Ascending aorta (tissue), 2 donors: ENCODE measurements at regions not wholly inside any gene's neighbourhood (a gene's known extent, or its start where the extent isn't known, plus 50 kb on each side); places are given as distances from the start of the nearest gene placed in this dataset.

Source experiments
- DNase-seq, 2 donors: peaks; one replicate each; pipeline ENCODE4 v3.0.0-alpha.2; 2019; ENCODE audit warnings: low spot score in 2 of 2
- H3K27ac ChIP-seq, 2 donors: fragments of 200-600 bp; sonication (generic); one replicate each; pipeline ENCODE4 v1.5.1; 2016 to 2017; ENCODE audit warnings: mild to moderate bottlenecking in 1 of 2
- H3K27me3 ChIP-seq: fragments of 200-600 bp; sonication (generic); one replicate; pipeline ENCODE4 v1.5.1; 2017
- H3K36me3 ChIP-seq, 2 donors: fragments of 200-600 bp; sonication (generic); one replicate each; pipeline ENCODE4 v1.5.1; 2016
- H3K4me1 ChIP-seq, 2 donors: fragments of 200-600 bp; sonication (generic); one replicate each; pipeline ENCODE4 v1.5.1; 2016 to 2017; ENCODE audit warnings: mild to moderate bottlenecking in 1 of 2
- H3K4me3 ChIP-seq, 2 donors: fragments of 200-600 bp; sonication (generic); one replicate each; pipeline ENCODE4 v1.5.1; 2016 to 2017; ENCODE audit warnings: mild to moderate bottlenecking in 1 of 2
- H3K9me3 ChIP-seq, 2 donors: fragments of 200-600 bp; sonication (generic); one replicate each; pipeline ENCODE4 v1.5.1; 2016
- CTCF ChIP-seq, 3 experiments: fragments of 200-600 bp in 2 of 3; fragments of 450-650 bp in 1 of 3; sonication (generic) in 2 of 3; IDR thresholded peaks; one replicate each; pipeline ENCODE4 v1.5.1; 2016 to 2019; ENCODE audit warnings: antibody characterized with exemption in 3 of 3, mild to moderate bottlenecking in 1 of 3, moderate library complexity in 1 of 3
- intact Hi-C: fragments of 100-400 bp; cut with DNase I; formaldehyde crosslinking; loops from one replicate; pipeline ENCODE4 v1.15.1; 2023

GRCh38 chr4:81631958-81632441 is 160.3 kb upstream of the RASGEF1B start:
- H3K4me1 ChIP-seq = peaks cover 0 to 4% of the 10 kb centered on the region in 2 donors
- no peak for TF ChIP-seq CTCF (IDR thresholded peaks at IDR 0.05)

GRCh38 chr4:81629366-81629765 is 157.7 kb upstream of the RASGEF1B start:
- H3K27ac ChIP-seq = no peak overlapping the region
- no peaks in the 10 kb centered on the region for H3K27me3 ChIP-seq
- H3K4me3 ChIP-seq = no peak overlapping the region
- no peaks in the 10 kb centered on the region for H3K9me3 ChIP-seq
- H3K36me3 ChIP-seq = no peaks in the 10 kb centered on the region
- intact Hi-C loops = no loop called here
- no peak for TF ChIP-seq CTCF (IDR thresholded peaks at IDR 0.05)
- H3K4me1 ChIP-seq = peaks cover 0 to 4% of the 10 kb centered on the region in 2 donors
- no peak for DNase-seq

More at GRCh38 chr4:81631958-81632441, 160.3 kb upstream of the RASGEF1B start:
- Histone ChIP-seq H3K4me3 (no peak overlapping the region), H3K27me3 (no peaks in the 10 kb centered on the region), H3K36me3 (no peaks in the 10 kb centered on the region), H3K27ac (no peak overlapping the region), H3K9me3 (no peaks in the 10 kb centered on the region)
- intact Hi-C loops = no loop called here
- DNase-seq = no peak

DNA sequence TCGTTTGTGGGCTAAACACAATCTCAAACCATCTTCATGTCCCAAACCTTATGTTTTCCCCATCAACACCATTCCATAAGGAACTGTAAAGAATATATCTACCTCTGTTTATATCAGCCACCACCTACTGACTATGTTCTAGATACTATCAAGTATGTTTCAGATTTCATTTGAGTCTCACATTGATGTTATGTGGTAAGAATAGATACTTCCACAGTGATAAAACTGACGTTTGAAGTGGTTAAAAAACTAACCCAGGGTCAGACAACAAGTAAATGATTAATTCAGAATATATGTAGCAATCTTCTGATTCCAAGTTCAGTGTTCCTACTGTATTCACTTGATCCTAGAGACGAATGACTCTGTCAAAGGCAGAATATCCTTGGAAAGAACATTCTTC is 156.8 kb upstream of the RASGEF1B start:
- intact Hi-C loops = no loop called here
- TF ChIP-seq CTCF (IDR thresholded peaks at IDR 0.05) = no peak
- H3K27ac ChIP-seq = no peak overlapping the region
- no peak overlapping the region for H3K4me3 ChIP-seq
- DNase-seq = no peak
- H3K27me3 ChIP-seq = no peaks in the 10 kb centered on the region
- H3K9me3 ChIP-seq = no peaks in the 10 kb centered on the region
- H3K4me1 ChIP-seq = peaks cover 0 to 4% of the 10 kb centered on the region in 2 donors
- H3K36me3 ChIP-seq = no peaks in the 10 kb centered on the region

- Histone ChIP-seq H3K4me3 (no peak overlapping the region), H3K27me3 (no peaks in the 10 kb centered on the region), H3K27ac (no peak overlapping the region), H3K9me3 (no peaks in the 10 kb centered on the region), H3K4me1 (peaks cover 0 to 4% of the 10 kb centered on the region in 2 donors), H3K36me3 (no peaks in the 10 kb centered on the region)
- intact Hi-C loops = no loop called here
- TF ChIP-seq CTCF (IDR thresholded peaks at IDR 0.05) = no peak
- DNase-seq = no peak
Measured at GRCh38 chr4:81627590-81627989, 155.9 kb upstream of the RASGEF1B start.

DNA sequence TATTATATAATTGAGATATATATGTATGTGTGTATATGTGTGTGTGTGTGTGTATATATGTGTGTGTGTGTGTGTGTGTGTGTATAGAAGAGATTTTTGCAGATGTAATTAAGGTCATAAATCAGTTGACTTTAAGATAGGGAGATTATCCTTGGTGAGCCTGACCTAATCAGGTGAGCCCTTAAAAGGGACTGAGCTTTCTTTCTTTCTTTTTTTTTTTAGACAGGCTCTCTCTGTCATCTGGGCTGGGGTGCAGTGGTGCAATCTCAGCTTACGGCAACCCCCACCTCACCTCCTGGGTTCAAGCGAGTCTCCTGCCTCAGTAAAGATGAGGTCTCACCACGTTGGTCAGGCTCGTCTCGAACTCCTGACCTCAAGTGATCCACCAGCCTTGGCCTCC is 155.1 kb upstream of the RASGEF1B start:
- intact Hi-C loops = no loop called here
- no peak for DNase-seq
- Histone ChIP-seq H3K4me1 (peaks cover 0 to 4% of the 10 kb centered on the region in 2 donors), H3K4me3 (no peak overlapping the region), H3K27me3 (no peaks in the 10 kb centered on the region), H3K36me3 (no peaks in the 10 kb centered on the region), H3K27ac (no peak overlapping the region), H3K9me3 (no peaks in the 10 kb centered on the region)
- no peak for TF ChIP-seq CTCF (IDR thresholded peaks at IDR 0.05)
